ENCODE measurements at regions not wholly inside any gene's neighbourhood (a gene's known extent, or its start where the extent isn't known, plus 50 kb on each side); places are given as distances from the start of the nearest gene placed in this dataset.

DNA sequence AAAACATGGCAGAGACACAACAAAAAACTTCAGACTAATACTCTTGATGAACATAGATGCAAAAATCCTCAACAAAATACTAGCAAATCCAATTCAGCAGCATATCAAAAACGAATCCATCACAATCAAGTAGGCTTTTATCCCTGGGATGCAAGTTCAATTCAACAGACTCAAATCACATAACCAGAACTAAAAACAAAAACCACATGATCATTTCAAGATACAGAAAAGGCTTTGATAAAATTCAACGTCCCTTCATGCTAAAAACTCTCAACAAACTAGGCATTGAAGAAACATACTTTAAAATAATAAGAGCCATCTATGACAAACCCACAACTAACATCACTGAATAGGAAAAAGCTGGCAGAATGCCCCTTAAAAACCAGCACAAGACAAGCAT lies 93.6 kb downstream of the TUSC1 start:
- Histone ChIP-seq H3K27me3 (no peaks in the 10 kb centered on the region), H3K36me3 (no peaks in the 10 kb centered on the region), H3K4me1 (no peaks in the 10 kb centered on the region), H3K4me3 (no peak overlapping the region), H3K27ac (no peak overlapping the region), H3K9me3 (peaks cover 0 to 14% (median 0%) of the 10 kb centered on the region in 11 donors)
- TF ChIP-seq, protein P1, sequence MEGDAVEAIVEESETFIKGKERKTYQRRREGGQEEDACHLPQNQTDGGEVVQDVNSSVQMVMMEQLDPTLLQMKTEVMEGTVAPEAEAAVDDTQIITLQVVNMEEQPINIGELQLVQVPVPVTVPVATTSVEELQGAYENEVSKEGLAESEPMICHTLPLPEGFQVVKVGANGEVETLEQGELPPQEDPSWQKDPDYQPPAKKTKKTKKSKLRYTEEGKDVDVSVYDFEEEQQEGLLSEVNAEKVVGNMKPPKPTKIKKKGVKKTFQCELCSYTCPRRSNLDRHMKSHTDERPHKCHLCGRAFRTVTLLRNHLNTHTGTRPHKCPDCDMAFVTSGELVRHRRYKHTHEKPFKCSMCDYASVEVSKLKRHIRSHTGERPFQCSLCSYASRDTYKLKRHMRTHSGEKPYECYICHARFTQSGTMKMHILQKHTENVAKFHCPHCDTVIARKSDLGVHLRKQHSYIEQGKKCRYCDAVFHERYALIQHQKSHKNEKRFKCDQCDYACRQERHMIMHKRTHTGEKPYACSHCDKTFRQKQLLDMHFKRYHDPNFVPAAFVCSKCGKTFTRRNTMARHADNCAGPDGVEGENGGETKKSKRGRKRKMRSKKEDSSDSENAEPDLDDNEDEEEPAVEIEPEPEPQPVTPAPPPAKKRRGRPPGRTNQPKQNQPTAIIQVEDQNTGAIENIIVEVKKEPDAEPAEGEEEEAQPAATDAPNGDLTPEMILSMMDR (IDR thresholded peaks at IDR 0.05) = no peak
- 52 to 56% methylated on average over 2 of the region's 2 CpGs for WGBS, 2 donors
- ATAC-seq (no peak), DNase-seq (no peak)
- intact Hi-C loops (cut with DNase I) = loop anchor here in 1 of 10 donors (10.0 kb wide), 1 partner anchor 60 kb away; no protein-coding TSS in a partner anchor

DNA sequence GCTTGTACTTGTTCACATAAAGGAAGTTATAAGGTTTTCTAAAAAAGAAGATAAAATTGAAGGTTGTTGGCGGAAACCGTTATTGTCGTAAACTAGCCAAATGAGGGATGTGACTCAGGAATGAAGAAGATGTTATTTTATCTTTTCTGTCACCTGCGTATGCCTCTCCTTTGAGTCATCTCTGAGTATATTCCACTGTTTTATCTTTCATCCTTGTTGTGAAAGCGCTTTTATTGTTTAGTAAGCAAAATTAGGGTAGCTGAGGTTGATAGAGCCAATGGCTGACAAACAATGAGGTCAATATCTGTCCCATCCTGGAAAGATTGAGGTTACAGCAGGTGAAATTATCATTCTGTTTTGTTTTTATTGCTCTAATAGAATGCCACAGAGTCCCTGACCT lies 105.0 kb downstream of the TUSC1 start:
- Histone ChIP-seq H3K4me3 (no peak overlapping the region), H3K9me3 (peaks cover 0 to 4% (median 0%) of the 10 kb centered on the region in 11 donors), H3K4me1 (no peaks in the 10 kb centered on the region), H3K36me3 (no peaks in the 10 kb centered on the region), H3K27ac (no peak overlapping the region), H3K27me3 (no peaks in the 10 kb centered on the region)
- no peak for DNase-seq
- intact Hi-C loops (cut with DNase I) = no loop called here
- TF ChIP-seq, protein P1 (IDR thresholded peaks at IDR 0.05) = no peak
- ATAC-seq = no peak
- WGBS, 2 donors = 86 to 89% methylated on average over 5 of the region's 5 CpGs

DNA sequence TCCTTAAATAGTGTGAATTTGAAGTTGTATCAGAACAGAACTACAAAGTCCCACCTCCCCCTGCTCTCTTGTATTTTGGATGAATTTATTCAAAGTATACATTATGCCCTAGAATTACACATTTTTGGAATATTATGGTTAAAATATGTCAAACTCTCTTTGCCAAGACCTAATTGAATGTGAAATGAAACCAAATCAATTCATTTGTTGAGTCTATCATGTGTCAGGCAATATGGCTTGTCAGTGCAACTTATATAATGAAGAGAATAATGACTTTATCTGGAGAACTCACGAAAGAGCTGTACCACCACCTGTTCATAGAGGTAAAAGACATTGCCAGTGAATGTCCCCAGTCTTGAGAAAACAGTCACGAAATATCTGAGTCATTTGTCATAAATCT lies 106.8 kb downstream of the TUSC1 start:
- WGBS, 2 donors = 58 to 62% methylated on average over 2 of the region's 2 CpGs
- intact Hi-C loops (cut with DNase I) = no loop called here
- H3K9me3 ChIP-seq = peaks cover 0 to 4% (median 0%) of the 10 kb centered on the region in 11 donors
- no peak overlapping the region for H3K27ac ChIP-seq
- no peaks in the 10 kb centered on the region for H3K4me1 ChIP-seq
- no peaks in the 10 kb centered on the region for H3K27me3 ChIP-seq
- H3K4me3 ChIP-seq = no peak overlapping the region
- ATAC-seq = no peak
- DNase-seq = no peak
- no peaks in the 10 kb centered on the region for H3K36me3 ChIP-seq
- TF ChIP-seq, protein P1 (IDR thresholded peaks at IDR 0.05) = no peak

DNA sequence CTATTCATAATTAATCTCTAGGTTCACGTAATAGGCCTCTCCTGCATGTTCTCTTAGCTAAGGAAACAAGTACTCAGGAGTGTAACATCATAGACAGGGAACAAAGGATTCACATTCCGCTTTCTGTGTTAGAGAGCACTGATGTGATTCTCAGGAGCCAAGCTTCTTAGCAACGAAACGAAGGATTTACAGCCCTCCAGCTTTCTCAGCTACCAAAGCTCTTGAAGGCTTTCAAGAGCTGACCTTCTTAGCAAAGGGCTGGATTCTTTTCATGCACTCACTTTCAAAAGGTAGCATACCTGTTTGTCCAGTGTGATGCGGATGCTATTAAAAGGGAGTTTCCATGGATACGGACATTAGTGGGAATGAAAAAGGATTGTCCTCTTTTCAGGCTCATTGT lies 107.4 kb downstream of the TUSC1 start:
- ATAC-seq (no peak), DNase-seq (no peak)
- H3K36me3 ChIP-seq = no peaks in the 10 kb centered on the region
- WGBS, 2 donors = 77 to 78% methylated on average over 6 of the region's 6 CpGs
- H3K9me3 ChIP-seq = peaks cover 0 to 4% (median 0%) of the 10 kb centered on the region in 11 donors
- intact Hi-C loops (cut with DNase I) = no loop called here
- no peaks in the 10 kb centered on the region for H3K4me1 ChIP-seq
- H3K4me3 ChIP-seq = no peak overlapping the region
- H3K27me3 ChIP-seq = no peaks in the 10 kb centered on the region
- TF ChIP-seq, protein P1 (IDR thresholded peaks at IDR 0.05) = no peak
- H3K27ac ChIP-seq = no peak overlapping the region

Data from heart right ventricle (tissue), 16 donors.